BLaER1 treated with 17β-estradiol and CSF1 and Interleukin-3, amounts not matched to agents 10 nM and 100 nM (cell line): ENCODE measurements at regions not wholly inside any gene's neighbourhood (a gene's known extent, or its start where the extent isn't known, plus 50 kb on each side); places are given as distances from the start of the nearest gene placed in this dataset.

Experiments
- H3K27ac ChIP-seq, 11 experiments: shearing (Covaris generic); formaldehyde crosslinking; 2 replicates each; pipeline ENCODE4 v1.8.1; 2022
- H3K27me3 ChIP-seq, 11 experiments: shearing (Covaris generic); formaldehyde crosslinking; 2 replicates each; pipeline ENCODE4 v1.8.1; 2022
- H3K36me3 ChIP-seq, 11 experiments: shearing (Covaris generic); formaldehyde crosslinking; 2 replicates each; pipeline ENCODE4 v1.8.1; 2022
- H3K4me1 ChIP-seq, 10 experiments: shearing (Covaris generic); formaldehyde crosslinking; 2 replicates each; pipeline ENCODE4 v1.8.1; 2022
- H3K4me2 ChIP-seq, 11 experiments: shearing (Covaris generic); formaldehyde crosslinking; 2 replicates each; pipeline ENCODE4 v1.8.1; 2022
- H3K4me3 ChIP-seq, 10 experiments: shearing (Covaris generic); formaldehyde crosslinking; 2 replicates each; pipeline ENCODE4 v1.8.1; 2022
- H3K9ac ChIP-seq, 11 experiments: shearing (Covaris generic); formaldehyde crosslinking; 2 replicates each; pipeline ENCODE4 v1.8.1; 2022
- H3K9me3 ChIP-seq, 11 experiments: shearing (Covaris generic); formaldehyde crosslinking; replicated peaks in 1 of 11; 2 replicates each; pipeline ENCODE4 v1.8.1; 2022
- H4K20me1 ChIP-seq, 11 experiments: shearing (Covaris generic); formaldehyde crosslinking; 2 replicates each; pipeline ENCODE4 v1.8.1; 2022
- Cebpa-rat ChIP-seq, 11 experiments: shearing (Covaris generic); IDR thresholded peaks; 2 replicates each; pipeline ENCODE4 v1.8.1; 2022

DNA sequence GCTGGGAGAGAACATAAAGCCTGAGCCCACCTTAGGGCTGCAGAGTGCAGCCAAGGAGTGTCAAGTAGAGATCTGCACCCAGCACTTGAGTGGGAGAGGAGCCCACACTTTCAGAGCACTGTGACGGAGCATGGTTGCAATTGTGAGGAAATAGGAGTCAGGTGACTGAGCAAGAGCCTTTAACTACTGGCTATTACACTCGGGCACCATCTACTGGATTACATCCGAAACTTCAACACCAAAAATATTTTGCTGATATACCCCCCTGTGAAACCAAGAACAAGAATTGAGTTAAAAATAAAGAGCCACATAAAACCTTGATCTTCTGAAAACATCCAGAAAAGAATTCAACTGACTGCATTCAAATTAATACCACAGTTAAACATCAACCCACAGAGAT lies 657.9 kb downstream of the NXPH1 start:
- Histone ChIP-seq H3K9me3 (peaks cover 0 to 6% (median 0%) of the 10 kb centered on the region in 11 experiments; a peak in 2 of 22 replicates), H4K20me1 (no peaks in the 10 kb centered on the region), H3K4me1 (no peaks in the 10 kb centered on the region), H3K4me3 (no peak overlapping the region), H3K27me3 (no peaks in the 10 kb centered on the region), H3K36me3 (no peaks in the 10 kb centered on the region), H3K9ac (no peak overlapping the region), H3K4me2 (no peak overlapping the region), H3K27ac (no peak overlapping the region)
- TF ChIP-seq Cebpa-rat (IDR thresholded peaks at IDR 0.05), result no peak

DNA sequence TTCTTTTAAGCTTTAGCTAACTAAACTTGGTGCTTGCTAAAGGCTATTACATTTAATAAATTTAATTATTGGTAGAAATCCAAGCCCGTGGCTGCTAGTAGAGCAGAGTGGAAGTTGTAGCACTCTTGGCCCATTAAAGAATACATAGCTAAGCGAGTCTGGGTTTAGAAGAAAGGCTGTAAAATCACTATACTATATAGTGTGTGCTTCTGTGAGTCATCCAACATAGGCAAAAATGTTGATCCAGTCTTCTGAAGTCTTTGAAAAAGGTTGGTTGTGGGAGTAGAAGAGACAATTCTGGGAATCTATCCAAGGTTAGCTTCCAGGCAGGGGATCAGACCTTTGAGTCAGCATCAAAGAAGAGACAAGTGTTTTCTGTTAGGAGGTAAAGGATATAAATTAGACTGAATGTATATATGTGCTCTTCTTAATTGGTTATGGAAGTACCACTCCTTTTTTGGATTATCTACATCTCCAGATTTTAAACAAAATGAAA lies 664.2 kb downstream of the NXPH1 start:
- H3K27ac ChIP-seq, result no peak overlapping the region
- H3K36me3 ChIP-seq, result no peaks in the 10 kb centered on the region
- no peak overlapping the region for H3K9ac ChIP-seq
- no peaks in the 10 kb centered on the region for H3K27me3 ChIP-seq
- TF ChIP-seq Cebpa-rat (IDR thresholded peaks at IDR 0.05), result no peak
- H3K4me2 ChIP-seq, result no peak overlapping the region
- no peaks in the 10 kb centered on the region for H4K20me1 ChIP-seq
- 0 out of 22 replicates have a peak, but pooled peaks cover 0 to 5% (median 0%) of the 10 kb centered on the region in 11 experiments for H3K9me3 ChIP-seq
- H3K4me1 ChIP-seq, result no peaks in the 10 kb centered on the region
- H3K4me3 ChIP-seq, result no peak overlapping the region

DNA sequence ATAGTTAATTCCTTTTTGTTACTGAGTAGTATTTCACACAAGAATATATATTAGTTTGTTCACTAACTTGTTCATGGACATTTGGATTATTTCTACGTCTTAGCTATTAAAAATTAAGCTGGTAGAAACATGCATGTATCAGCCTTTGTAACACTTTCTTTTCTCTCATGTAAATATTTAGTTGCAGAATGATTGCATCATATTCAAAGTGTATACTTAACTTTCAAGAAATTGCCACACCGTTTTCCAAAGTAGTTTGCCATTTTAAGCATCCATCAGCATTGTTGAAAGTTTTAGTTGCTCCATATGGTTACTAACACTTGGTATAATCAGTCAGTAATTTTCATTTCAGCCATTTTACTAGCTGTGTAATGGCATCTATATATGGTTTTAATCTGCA lies 666.9 kb downstream of the NXPH1 start:
- no peaks in the 10 kb centered on the region for H3K4me1 ChIP-seq
- no peaks in the 10 kb centered on the region for H4K20me1 ChIP-seq
- H3K27ac ChIP-seq, result no peak overlapping the region
- H3K4me3 ChIP-seq, result no peak overlapping the region
- H3K9me3 ChIP-seq, result 0 out of 22 replicates have a peak, but pooled peaks cover 0 to 5% (median 0%) of the 10 kb centered on the region in 11 experiments
- no peak for TF ChIP-seq Cebpa-rat (IDR thresholded peaks at IDR 0.05)
- no peak overlapping the region for H3K4me2 ChIP-seq
- H3K36me3 ChIP-seq, result no peaks in the 10 kb centered on the region
- no peak overlapping the region for H3K9ac ChIP-seq
- no peaks in the 10 kb centered on the region for H3K27me3 ChIP-seq

DNA sequence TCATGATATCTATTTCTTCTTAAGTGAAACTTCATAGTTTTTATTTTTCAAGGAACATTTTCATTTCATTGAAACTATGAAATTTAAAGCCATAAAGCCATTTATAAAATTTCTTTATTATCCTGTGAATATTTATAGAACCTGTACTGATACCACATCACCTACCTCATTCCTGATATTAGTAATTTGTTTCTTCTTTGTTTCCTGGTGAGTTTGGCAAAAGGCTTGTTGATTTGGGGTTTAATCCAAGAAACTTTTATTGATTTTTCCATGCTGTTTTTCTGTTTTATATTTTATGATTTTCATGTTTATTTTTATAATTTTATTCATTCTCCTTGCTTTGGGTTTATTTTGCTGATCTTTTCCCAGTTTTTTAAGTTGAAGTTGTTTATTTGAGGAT lies 669.4 kb downstream of the NXPH1 start:
- H3K4me1 ChIP-seq, result no peaks in the 10 kb centered on the region
- H3K4me2 ChIP-seq, result no peak overlapping the region
- no peaks in the 10 kb centered on the region for H3K36me3 ChIP-seq
- H4K20me1 ChIP-seq, result no peaks in the 10 kb centered on the region
- H3K4me3 ChIP-seq, result no peak overlapping the region
- H3K9me3 ChIP-seq, result 0 out of 22 replicates have a peak, but pooled peaks cover 0 to 5% (median 0%) of the 10 kb centered on the region in 11 experiments
- no peak overlapping the region for H3K27ac ChIP-seq
- TF ChIP-seq Cebpa-rat (IDR thresholded peaks at IDR 0.05), result no peak
- no peaks in the 10 kb centered on the region for H3K27me3 ChIP-seq
- no peak overlapping the region for H3K9ac ChIP-seq

DNA sequence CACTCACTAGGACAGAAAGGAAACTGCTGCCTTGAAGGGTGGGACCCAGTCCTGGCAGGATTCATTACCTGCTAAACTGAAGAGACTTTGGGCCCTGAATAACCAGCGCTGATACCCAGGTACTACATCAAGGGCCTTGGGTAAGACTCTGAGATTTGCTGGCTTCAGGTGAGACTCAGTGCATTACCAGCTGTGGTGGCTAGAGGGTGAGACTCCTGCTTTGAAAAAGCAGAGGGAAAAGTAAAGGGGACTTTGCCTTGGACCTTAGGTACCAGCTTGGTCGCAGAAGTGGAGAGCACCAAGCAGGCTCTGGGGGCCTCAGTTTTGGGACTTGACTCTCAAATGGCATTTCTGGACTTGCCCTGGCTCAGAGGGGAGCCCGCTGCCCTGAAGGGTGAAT lies 673.3 kb downstream of the NXPH1 start:
- no peak for TF ChIP-seq Cebpa-rat (IDR thresholded peaks at IDR 0.05)
- Histone ChIP-seq H3K9ac (no peak overlapping the region), H3K4me2 (no peak overlapping the region), H3K27ac (no peak overlapping the region), H3K27me3 (no peaks in the 10 kb centered on the region), H3K36me3 (no peaks in the 10 kb centered on the region), H3K4me3 (no peak overlapping the region), H3K4me1 (no peaks in the 10 kb centered on the region), H4K20me1 (no peaks in the 10 kb centered on the region), H3K9me3 (peaks cover 9 to 21% (median 13%) of the 10 kb centered on the region in 11 experiments; a peak in 19 of 22 replicates)

DNA sequence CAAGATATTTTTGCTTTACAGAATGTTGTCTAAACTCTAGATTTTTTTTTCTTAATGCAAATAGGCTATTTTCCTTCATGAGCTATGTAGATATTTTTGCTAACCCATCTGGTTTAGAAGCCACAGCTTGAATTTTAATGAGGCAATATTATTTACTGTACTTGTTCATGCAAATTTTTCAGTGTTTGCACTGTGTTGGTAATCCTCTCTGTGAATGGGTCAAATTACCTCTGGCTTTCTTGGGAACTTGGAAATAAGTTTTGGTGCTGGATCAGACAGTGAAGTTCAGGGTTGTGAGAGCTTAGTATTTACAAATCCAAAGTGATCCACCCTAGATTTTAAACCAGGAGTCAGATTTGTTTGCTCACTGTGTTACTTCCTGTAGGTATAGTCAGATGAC lies 686.9 kb downstream of the NXPH1 start:
- Histone ChIP-seq H3K4me1 (peaks cover 0 to 5% (median 0%) of the 10 kb centered on the region in 10 experiments; a peak in 3 of 20 replicates), H3K4me3 (no peak overlapping the region), H3K9ac (no peak overlapping the region), H3K27ac (no peak overlapping the region), H3K36me3 (no peaks in the 10 kb centered on the region), H3K27me3 (no peaks in the 10 kb centered on the region), H3K9me3 (no peaks in the 10 kb centered on the region), H4K20me1 (no peaks in the 10 kb centered on the region), H3K4me2 (no peak overlapping the region)
- TF ChIP-seq Cebpa-rat (IDR thresholded peaks at IDR 0.05), result no peak

DNA sequence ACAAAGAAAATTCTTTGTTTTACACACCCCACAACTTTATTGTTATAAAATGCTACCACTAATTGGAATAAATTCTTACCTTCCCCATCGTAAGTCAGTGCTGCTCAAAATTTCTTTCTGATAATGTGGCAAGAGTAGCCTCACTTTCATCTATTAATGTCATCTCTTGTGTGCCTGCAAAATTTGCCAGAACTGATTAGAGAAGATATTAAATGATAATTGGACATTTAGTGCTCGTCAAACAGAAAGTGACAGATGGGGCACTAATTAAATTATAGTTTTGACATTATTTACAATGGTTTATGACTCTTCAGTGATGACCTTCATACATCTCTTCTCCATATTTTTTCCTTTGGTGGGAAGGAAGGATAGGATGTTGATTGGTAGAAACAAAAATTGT lies 690.9 kb downstream of the NXPH1 start:
- no peak overlapping the region for H3K27ac ChIP-seq
- no peaks in the 10 kb centered on the region for H3K27me3 ChIP-seq
- H3K9ac ChIP-seq, result no peak overlapping the region
- H3K4me3 ChIP-seq, result no peak overlapping the region
- no peak for TF ChIP-seq Cebpa-rat (IDR thresholded peaks at IDR 0.05)
- no peaks in the 10 kb centered on the region for H4K20me1 ChIP-seq
- peaks cover 0 to 8% (median 0%) of the 10 kb centered on the region in 10 experiments; a peak in 3 of 20 replicates for H3K4me1 ChIP-seq
- H3K4me2 ChIP-seq, result no peak overlapping the region
- H3K9me3 ChIP-seq, result no peaks in the 10 kb centered on the region
- H3K36me3 ChIP-seq, result no peaks in the 10 kb centered on the region

DNA sequence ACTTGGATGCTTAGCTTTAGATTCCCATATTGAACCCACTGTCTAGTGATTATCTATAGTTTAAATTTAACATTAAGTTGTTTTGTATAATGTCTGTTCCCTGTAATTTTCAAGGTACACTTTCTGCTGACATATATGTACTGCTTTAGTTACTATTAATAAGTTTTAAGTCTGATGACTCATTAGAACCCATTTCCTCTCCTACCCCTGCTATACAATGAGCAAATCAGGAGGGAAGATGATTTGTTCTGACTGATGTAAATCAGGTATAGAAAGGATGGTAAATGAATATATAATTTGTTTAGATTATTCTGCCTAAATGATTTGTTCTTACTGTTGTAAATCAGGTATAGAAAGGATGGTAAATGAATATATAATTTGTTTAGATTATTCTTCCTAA lies 691.8 kb downstream of the NXPH1 start:
- Histone ChIP-seq H3K4me1 (peaks cover 0 to 8% (median 0%) of the 10 kb centered on the region in 10 experiments; a peak in 3 of 20 replicates), H3K9me3 (no peaks in the 10 kb centered on the region), H3K36me3 (no peaks in the 10 kb centered on the region), H3K27ac (no peak overlapping the region), H4K20me1 (no peaks in the 10 kb centered on the region), H3K9ac (no peak overlapping the region), H3K27me3 (no peaks in the 10 kb centered on the region), H3K4me3 (no peak overlapping the region), H3K4me2 (no peak overlapping the region)
- no peak for TF ChIP-seq Cebpa-rat (IDR thresholded peaks at IDR 0.05)

DNA sequence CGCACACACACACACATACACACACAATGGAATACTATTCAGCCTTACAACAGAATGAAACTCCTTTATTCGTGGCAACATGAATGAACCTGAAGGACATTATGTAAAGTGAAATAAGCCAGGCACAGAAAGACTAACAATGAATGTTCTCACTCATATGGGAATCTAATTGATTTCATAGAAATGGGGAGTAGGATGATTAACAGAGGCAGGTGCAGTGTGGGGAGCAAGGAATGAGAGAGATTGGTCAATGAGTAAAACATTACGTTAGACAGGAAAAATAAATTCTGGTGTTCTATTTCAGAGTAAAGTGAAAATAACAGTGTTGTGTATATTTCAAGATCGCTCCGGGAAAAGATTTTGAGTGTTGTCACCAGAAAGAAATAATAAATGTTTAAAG lies 694.5 kb downstream of the NXPH1 start:
- TF ChIP-seq Cebpa-rat (IDR thresholded peaks at IDR 0.05), result no peak
- H3K27ac ChIP-seq, result no peak overlapping the region
- no peak overlapping the region for H3K4me3 ChIP-seq
- no peaks in the 10 kb centered on the region for H3K36me3 ChIP-seq
- no peak overlapping the region for H3K9ac ChIP-seq
- H3K9me3 ChIP-seq, result no peaks in the 10 kb centered on the region
- no peaks in the 10 kb centered on the region for H4K20me1 ChIP-seq
- peaks cover 0 to 8% (median 0%) of the 10 kb centered on the region in 10 experiments; a peak in 3 of 20 replicates for H3K4me1 ChIP-seq
- no peaks in the 10 kb centered on the region for H3K27me3 ChIP-seq
- no peak overlapping the region for H3K4me2 ChIP-seq

DNA sequence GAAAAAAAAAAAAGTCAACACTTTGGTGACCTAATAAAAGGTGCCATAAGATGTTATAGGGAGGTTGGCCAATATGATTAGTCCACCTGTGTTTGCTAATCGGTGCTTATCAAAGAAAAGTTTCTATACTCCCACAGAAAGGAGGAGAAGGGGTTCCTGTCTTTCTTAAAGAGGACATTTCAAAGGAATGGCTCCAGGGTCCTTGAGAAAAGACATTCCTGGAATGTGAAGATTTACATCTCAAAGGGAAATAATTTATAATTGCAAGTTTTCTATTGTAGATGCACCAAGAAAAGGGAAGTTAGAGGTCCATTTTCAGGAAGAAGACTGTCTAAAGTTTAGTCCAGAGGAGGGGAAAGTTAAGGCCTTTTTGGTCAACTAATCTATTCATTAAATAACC lies 715.3 kb downstream of the NXPH1 start:
- H3K27me3 ChIP-seq, result no peaks in the 10 kb centered on the region
- no peak overlapping the region for H3K4me3 ChIP-seq
- no peaks in the 10 kb centered on the region for H4K20me1 ChIP-seq
- H3K4me1 ChIP-seq, result peaks cover 0 to 10% (median 0%) of the 10 kb centered on the region in 10 experiments; a peak in 3 of 20 replicates
- H3K9me3 ChIP-seq, result no peaks in the 10 kb centered on the region
- no peak overlapping the region for H3K9ac ChIP-seq
- TF ChIP-seq Cebpa-rat (IDR thresholded peaks at IDR 0.05), result no peak
- H3K27ac ChIP-seq, result no peak overlapping the region
- no peak overlapping the region for H3K4me2 ChIP-seq
- H3K36me3 ChIP-seq, result no peaks in the 10 kb centered on the region
